ENCODE measurements at regions not wholly inside any gene's neighbourhood (a gene's known extent, or its start where the extent isn't known, plus 50 kb on each side); places are given as distances from the start of the nearest gene placed in this dataset.

DNA sequence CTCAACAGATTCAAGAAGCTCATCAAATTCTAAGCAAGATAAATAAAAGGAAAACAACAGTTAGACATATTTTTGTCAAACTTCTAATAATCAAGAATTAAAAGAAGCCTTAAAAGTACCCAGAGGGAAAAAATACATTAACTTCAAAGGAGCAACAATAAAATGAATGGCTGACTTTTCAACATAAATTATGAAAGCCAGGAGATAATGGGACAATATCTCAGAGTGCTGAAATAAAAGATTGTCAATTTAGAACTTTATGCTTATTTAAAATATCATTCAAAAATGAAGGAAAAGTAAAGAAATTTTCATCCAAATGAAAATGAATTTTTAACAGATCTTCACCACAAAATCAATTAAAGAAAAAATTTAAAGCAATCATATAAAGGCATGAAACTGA, 108.5 kb upstream of the IL6 start:
- no peak for DNase-seq
- intact Hi-C loops (cut with micrococcal nuclease) = no loop called here
- TF ChIP-seq, protein P1, sequence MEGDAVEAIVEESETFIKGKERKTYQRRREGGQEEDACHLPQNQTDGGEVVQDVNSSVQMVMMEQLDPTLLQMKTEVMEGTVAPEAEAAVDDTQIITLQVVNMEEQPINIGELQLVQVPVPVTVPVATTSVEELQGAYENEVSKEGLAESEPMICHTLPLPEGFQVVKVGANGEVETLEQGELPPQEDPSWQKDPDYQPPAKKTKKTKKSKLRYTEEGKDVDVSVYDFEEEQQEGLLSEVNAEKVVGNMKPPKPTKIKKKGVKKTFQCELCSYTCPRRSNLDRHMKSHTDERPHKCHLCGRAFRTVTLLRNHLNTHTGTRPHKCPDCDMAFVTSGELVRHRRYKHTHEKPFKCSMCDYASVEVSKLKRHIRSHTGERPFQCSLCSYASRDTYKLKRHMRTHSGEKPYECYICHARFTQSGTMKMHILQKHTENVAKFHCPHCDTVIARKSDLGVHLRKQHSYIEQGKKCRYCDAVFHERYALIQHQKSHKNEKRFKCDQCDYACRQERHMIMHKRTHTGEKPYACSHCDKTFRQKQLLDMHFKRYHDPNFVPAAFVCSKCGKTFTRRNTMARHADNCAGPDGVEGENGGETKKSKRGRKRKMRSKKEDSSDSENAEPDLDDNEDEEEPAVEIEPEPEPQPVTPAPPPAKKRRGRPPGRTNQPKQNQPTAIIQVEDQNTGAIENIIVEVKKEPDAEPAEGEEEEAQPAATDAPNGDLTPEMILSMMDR (IDR thresholded peaks at IDR 0.05; ENCODE audit: borderline replicate concordance) = no peak
- no peaks in the 10 kb centered on the region for H3K36me3 ChIP-seq
- no peak overlapping the region for H3K27ac ChIP-seq (replicated peaks)
- H3K27me3 ChIP-seq (ENCODE audit: low read depth) = no peaks in the 10 kb centered on the region
- H3K4me3 ChIP-seq = no peak overlapping the region
- H3K9me3 ChIP-seq (replicated peaks) = peaks cover 27% of the 10 kb centered on the region
- H3K4me1 ChIP-seq = no peaks in the 10 kb centered on the region

DNA sequence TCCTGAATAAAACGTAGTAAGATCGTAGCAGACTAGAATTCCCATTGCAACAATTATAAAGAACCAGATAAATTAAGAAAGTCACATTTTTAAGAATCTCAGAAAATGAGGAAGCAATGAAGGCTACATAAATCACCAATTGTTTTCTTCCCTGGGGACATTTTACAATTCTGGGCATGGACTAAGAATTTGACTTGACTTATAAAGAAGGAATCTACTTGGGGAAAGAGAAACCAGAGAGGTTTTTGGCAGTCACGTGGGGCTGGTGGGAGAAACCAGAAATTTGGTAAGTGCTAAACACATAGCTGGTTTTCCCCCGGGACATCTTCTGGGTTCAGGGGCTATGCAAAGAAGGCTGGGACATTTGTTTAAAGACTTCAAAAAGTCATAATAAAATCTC, 109.8 kb upstream of the IL6 start:
- Histone ChIP-seq H3K27me3 (ENCODE audit: low read depth) (no peaks in the 10 kb centered on the region), H3K36me3 (no peaks in the 10 kb centered on the region), H3K4me1 (no peaks in the 10 kb centered on the region), H3K9me3 (replicated peaks) (peaks cover 27% of the 10 kb centered on the region), H3K27ac (replicated peaks) (no peak overlapping the region), H3K4me3 (no peak overlapping the region)
- intact Hi-C loops (cut with micrococcal nuclease) = no loop called here
- no peak for DNase-seq
- TF ChIP-seq, protein P1 (IDR thresholded peaks at IDR 0.05; ENCODE audit: borderline replicate concordance) = no peak

DNA sequence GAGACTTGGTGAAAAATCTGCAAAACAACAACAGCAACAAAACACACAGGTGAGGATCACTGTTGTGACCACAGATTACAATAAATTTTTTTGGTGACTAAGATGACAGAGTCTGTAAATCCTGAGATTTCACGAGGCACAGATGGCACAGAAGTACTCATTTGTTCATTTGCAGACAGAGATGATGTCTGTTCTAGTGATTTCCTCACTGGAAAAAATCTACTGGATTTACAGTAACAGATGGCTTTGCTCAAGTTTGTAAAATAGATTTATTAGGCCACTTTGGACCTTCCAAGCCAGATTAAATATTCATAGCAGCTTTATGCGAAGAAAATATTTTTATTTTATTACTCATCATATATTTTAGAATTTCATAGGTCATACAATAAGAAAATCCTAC, 113.5 kb upstream of the IL6 start:
- TF ChIP-seq, protein P1 (IDR thresholded peaks at IDR 0.05; ENCODE audit: borderline replicate concordance) = no peak
- Histone ChIP-seq H3K27me3 (ENCODE audit: low read depth) (no peaks in the 10 kb centered on the region), H3K4me3 (no peak overlapping the region), H3K36me3 (no peaks in the 10 kb centered on the region), H3K9me3 (replicated peaks) (peaks cover 20% of the 10 kb centered on the region), H3K4me1 (no peaks in the 10 kb centered on the region), H3K27ac (replicated peaks) (no peak overlapping the region)
- intact Hi-C loops (cut with micrococcal nuclease) = no loop called here
- DNase-seq = no peak

DNA sequence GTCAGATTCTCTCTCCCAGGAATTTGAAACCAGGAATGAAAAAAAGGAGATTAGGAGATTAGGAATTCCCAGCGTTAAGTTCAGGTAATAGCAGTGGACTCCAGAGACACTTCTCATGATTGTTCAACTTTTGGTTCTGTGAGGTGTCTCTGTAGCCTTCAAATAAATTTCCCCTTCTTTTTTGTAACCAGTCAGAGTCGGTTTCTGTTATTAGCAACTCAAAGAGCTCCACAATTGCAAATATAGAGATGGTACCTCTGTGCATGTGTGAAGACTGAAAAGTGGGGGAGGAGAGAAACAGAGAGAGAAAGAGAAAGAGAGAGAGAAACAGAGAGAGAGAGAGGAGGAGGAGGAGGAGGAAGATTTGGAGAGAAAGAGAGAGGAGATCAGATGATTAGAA, 112.8 kb upstream of the STEAP1B start:
- no peaks in the 10 kb centered on the region for H3K36me3 ChIP-seq
- no peak for DNase-seq
- intact Hi-C loops (cut with micrococcal nuclease) = no loop called here
- TF ChIP-seq, protein P1 (IDR thresholded peaks at IDR 0.05; ENCODE audit: borderline replicate concordance) = no peak
- H3K27ac ChIP-seq (replicated peaks) = no peak overlapping the region
- H3K4me3 ChIP-seq = no peak overlapping the region
- no peaks in the 10 kb centered on the region for H3K4me1 ChIP-seq
- H3K9me3 ChIP-seq (replicated peaks) = peaks cover 13% of the 10 kb centered on the region
- no peaks in the 10 kb centered on the region for H3K27me3 ChIP-seq (ENCODE audit: low read depth)

DNA sequence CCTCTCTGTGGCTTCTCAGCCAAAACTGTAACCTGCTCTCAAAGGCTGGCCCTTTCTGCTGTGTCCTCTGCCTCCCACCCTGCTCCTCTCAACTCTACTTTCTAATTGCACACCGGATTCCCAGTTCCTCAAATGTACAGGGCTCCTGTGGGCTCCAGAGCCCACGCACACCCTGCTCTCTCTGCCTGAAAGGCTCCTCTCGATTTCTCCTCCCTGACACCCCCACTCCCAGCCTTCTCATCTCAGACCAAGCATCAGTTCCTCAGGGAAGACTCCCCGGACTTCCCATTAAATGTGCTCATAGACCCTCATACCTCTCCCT, 111.7 kb upstream of the STEAP1B start:
- Histone ChIP-seq H3K27ac (replicated peaks) (no peak overlapping the region), H3K4me3 (no peak overlapping the region), H3K27me3 (ENCODE audit: low read depth) (no peaks in the 10 kb centered on the region), H3K4me1 (no peaks in the 10 kb centered on the region), H3K9me3 (replicated peaks) (peaks cover 2% of the 10 kb centered on the region), H3K36me3 (no peaks in the 10 kb centered on the region)
- DNase-seq = no peak
- intact Hi-C loops (cut with micrococcal nuclease) = no loop called here
- TF ChIP-seq, protein P1 (IDR thresholded peaks at IDR 0.05; ENCODE audit: borderline replicate concordance) = no peak

All from left ventricle myocardium inferior (tissue), 1 donor.